ENCODE measurements at regions not wholly inside any gene's neighbourhood (a gene's known extent, or its start where the extent isn't known, plus 50 kb on each side); places are given as distances from the start of the nearest gene placed in this dataset.

GRCh38 chr22:27477171-27477570, 324.4 kb downstream of the MN1 start:
- no peak for TF ChIP-seq CTCF (IDR thresholded peaks at IDR 0.05)
- TF ChIP-seq POLR2A (IDR thresholded peaks at IDR 0.05): no peak
